GM23338 (cell line): ENCODE measurements at regions not wholly inside any gene's neighbourhood (a gene's known extent, or its start where the extent isn't known, plus 50 kb on each side); places are given as distances from the start of the nearest gene placed in this dataset.

Experiments
- ATAC-seq: fragments of 200-7000 bp; cut with Tn5 transposase; 3 replicates; pipeline ENCODE4 v1.9.1; 2020
- DNase-seq: peaks from one replicate; pipeline ENCODE4 v3.0.0-alpha.2; 2015; ENCODE audit warnings: low spot score
- H2AFZ ChIP-seq: fragments of 200-600 bp; sonication (generic); 2 replicates; pipeline ENCODE4 v1.8.0; 2016; ENCODE audit warnings: antibody characterized with exemption, mild to moderate bottlenecking, moderate library complexity
- H3F3A ChIP-seq: fragments of 200-600 bp; sonication (generic); replicated peaks from 2 replicates; pipeline ENCODE4 v1.8.0; 2017; ENCODE audit warnings: antibody characterized with exemption, mixed run types, low read depth
- H3K27ac ChIP-seq: fragments of 200-600 bp; sonication (generic); 2 replicates; pipeline ENCODE4 v1.6.1; 2016; ENCODE audit warnings: low read depth
- H3K27me3 ChIP-seq: fragments of 200-600 bp; sonication (generic); 2 replicates; pipeline ENCODE4 v1.8.0; 2016; ENCODE audit warnings: mild to moderate bottlenecking, mixed run types, moderate library complexity; ENCODE audit not compliant: insufficient read depth
- H3K36me3 ChIP-seq: fragments of 200-600 bp; sonication (generic); 2 replicates; pipeline ENCODE4 v1.8.0; 2016; ENCODE audit warnings: mild to moderate bottlenecking; ENCODE audit not compliant: insufficient read depth
- H3K4me1 ChIP-seq: fragments of 200-600 bp; sonication (generic); 2 replicates; pipeline ENCODE4 v1.8.0; 2016; ENCODE audit warnings: mild to moderate bottlenecking, moderate library complexity; ENCODE audit not compliant: insufficient read depth
- H3K4me2 ChIP-seq: fragments of 200-600 bp; sonication (generic); 2 replicates; pipeline ENCODE4 v1.7.1; 2017; ENCODE audit warnings: mixed run types
- H3K4me3 ChIP-seq: fragments of 200-600 bp; sonication (generic); 2 replicates; pipeline ENCODE4 v1.6.1; 2016; ENCODE audit warnings: mixed run types
- H3K79me2 ChIP-seq: fragments of 200-600 bp; sonication (generic); replicated peaks from 2 replicates; pipeline ENCODE4 v1.8.0; 2017; ENCODE audit warnings: mild to moderate bottlenecking; ENCODE audit not compliant: insufficient read depth
- H3K9me2 ChIP-seq: fragments of 200-600 bp; sonication (generic); 2 replicates; pipeline ENCODE4 v1.8.0; 2017; ENCODE audit not compliant: insufficient read depth
- H4K20me1 ChIP-seq: fragments of 200-600 bp; sonication (generic); replicated peaks from 2 replicates; pipeline ENCODE4 v1.8.0; 2017; ENCODE audit warnings: mild to moderate bottlenecking; ENCODE audit not compliant: insufficient read depth
- H3K27ac Mint-ChIP-seq: 2 replicates; pipeline ENCODE4 v1.8.0; 2020; ENCODE audit warnings: inconsistent platforms, mild to moderate bottlenecking, moderate library complexity, mixed read lengths
- H3K27me3 Mint-ChIP-seq: 3 replicates; pipeline ENCODE4 v1.8.0; 2022; ENCODE audit warnings: low read depth, mild to moderate bottlenecking, moderate library complexity, mixed read lengths, inconsistent platforms; ENCODE audit not compliant: insufficient read depth, poor library complexity
- H3K36me3 Mint-ChIP-seq: 3 replicates; pipeline ENCODE4 v1.8.0; 2021; ENCODE audit warnings: low read depth, mild to moderate bottlenecking, inconsistent platforms, moderate library complexity, mixed read lengths
- H3K4me1 Mint-ChIP-seq: 3 replicates; pipeline ENCODE4 v1.8.0; 2020; ENCODE audit warnings: mild to moderate bottlenecking, inconsistent platforms, mixed read lengths
- H3K4me3 Mint-ChIP-seq: 3 replicates; pipeline ENCODE4 v1.8.0; 2021; ENCODE audit warnings: moderate library complexity, mild to moderate bottlenecking, inconsistent platforms, mixed read lengths
- H3K9me3 Mint-ChIP-seq: 3 replicates; pipeline ENCODE4 v1.8.0; 2020; ENCODE audit warnings: moderate library complexity, mild to moderate bottlenecking, inconsistent platforms, mixed read lengths
- CREB1 ChIP-seq: fragments of 250-450 bp; sonication (Bioruptor Pico); IDR thresholded peaks from 2 replicates; pipeline ENCODE4 v1.5.0; 2020; ENCODE audit warnings: low read depth, mild to moderate bottlenecking, moderate library complexity
- EZH2 ChIP-seq: fragments of 200-600 bp; sonication (generic); IDR thresholded peaks from one replicate; pipeline ENCODE4 v1.8.0; 2017; ENCODE audit warnings: antibody characterized with exemption, mild to moderate bottlenecking, low read depth; ENCODE audit not compliant: unreplicated experiment
- EZH2phosphoT487 ChIP-seq: fragments of 200-600 bp; sonication (generic); IDR thresholded peaks from one replicate; pipeline ENCODE4 v1.8.1; 2018; ENCODE audit warnings: antibody characterized with exemption; ENCODE audit not compliant: unreplicated experiment
- JUNB ChIP-seq: IDR thresholded peaks from one replicate; pipeline ENCODE4 v1.6.1; 2016; ENCODE audit warnings: antibody characterized with exemption; ENCODE audit not compliant: unreplicated experiment
- NANOG ChIP-seq: IDR thresholded peaks from 2 replicates; pipeline ENCODE4 v1.6.1; 2016; ENCODE audit warnings: antibody characterized with exemption, borderline replicate concordance
- POLR2AphosphoS5 ChIP-seq: IDR thresholded peaks from 2 replicates; pipeline ENCODE4 v1.6.1; 2016; ENCODE audit warnings: antibody characterized with exemption, low read depth
- STAT1 ChIP-seq: IDR thresholded peaks from one replicate; pipeline ENCODE4 v1.6.1; 2016; ENCODE audit warnings: antibody characterized with exemption; ENCODE audit not compliant: unreplicated experiment
- ZNF114 ChIP-seq: fragments of 250-450 bp; sonication (Bioruptor Pico); IDR thresholded peaks from 2 replicates; pipeline ENCODE4 v1.5.0; 2020; ENCODE audit warnings: mild to moderate bottlenecking, moderate library complexity
- ZNF331 ChIP-seq: fragments of 250-450 bp; sonication (Bioruptor Pico); IDR thresholded peaks from 2 replicates; pipeline ENCODE4 v1.5.0; 2020; ENCODE audit warnings: low read depth, mild to moderate bottlenecking, moderate library complexity
- TF ChIP-seq, protein P1 (sequence below): IDR thresholded peaks from 2 replicates; pipeline ENCODE4 v1.6.1; 2016; ENCODE audit warnings: antibody characterized with exemption
- TF ChIP-seq, protein P2 (sequence below): fragments of 250-450 bp; sonication (Bioruptor Pico); IDR thresholded peaks from 2 replicates; pipeline ENCODE4 v1.5.0; 2020; ENCODE audit warnings: mild to moderate bottlenecking, moderate library complexity
- TF ChIP-seq, protein P3 (sequence below), 2 experiments: fragments of 200-600 bp in 1 of 2; sonication (generic) in 1 of 2; conservative IDR thresholded peaks; 2 replicates each; pipeline versions ENCODE4 v1.5.1 to v1.6.1; 2016 to 2017; ENCODE audit warnings: antibody characterized with exemption in 2 of 2, low read depth in 2 of 2, mild to moderate bottlenecking in 2 of 2, moderate library complexity in 1 of 2
- TF ChIP-seq, protein P4 (sequence below): IDR thresholded peaks from one replicate; pipeline ENCODE4 v1.6.1; 2018; ENCODE audit warnings: antibody characterized with exemption; ENCODE audit not compliant: unreplicated experiment

DNA sequence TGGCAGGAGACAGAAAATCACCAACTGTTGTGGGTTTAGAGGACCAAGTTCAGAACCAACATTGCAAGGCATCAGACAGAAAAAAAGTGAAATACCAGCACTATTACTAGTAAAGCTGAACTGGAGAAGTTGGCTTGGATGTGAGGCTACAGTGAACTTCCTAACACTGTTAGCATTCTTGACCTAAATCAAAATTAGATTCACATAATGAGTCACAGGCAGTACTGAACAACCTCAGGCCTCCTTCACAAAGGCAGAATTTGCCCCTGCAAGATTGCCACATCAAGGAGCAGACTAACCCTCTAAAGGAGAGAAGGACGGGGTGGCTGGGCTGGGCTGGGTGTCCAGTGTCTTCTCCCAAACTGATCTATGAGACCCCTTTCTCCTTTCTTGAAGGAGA lies 539.7 kb downstream of the SNAPC1 start:
- Mint-ChIP-seq H3K27me3 (peaks cover 4% of the 10 kb centered on the region), H3K36me3 (peaks cover 3% of the 10 kb centered on the region; the same call in 1 of the 3 replicates), H3K4me1 (no peaks in the 10 kb centered on the region), H3K27ac (no peak overlapping the region), H3K4me3 (no peak overlapping the region), H3K9me3 (peaks cover 3% of the 10 kb centered on the region; the same call in 2 of the 3 replicates)
- no peak overlapping the region for H3K4me3 ChIP-seq
- no peaks in the 10 kb centered on the region for H3K27me3 ChIP-seq
- no peak for TF ChIP-seq ZNF114 (CRISPR knock-in tag)
- TF ChIP-seq ZNF331 (CRISPR knock-in tag), result no peak
- no peak for TF ChIP-seq POLR2AphosphoS5
- no peak for TF ChIP-seq EZH2phosphoT487
- TF ChIP-seq EZH2, result no peak
- TF ChIP-seq CREB1, result no peak
- TF ChIP-seq, protein P1, sequence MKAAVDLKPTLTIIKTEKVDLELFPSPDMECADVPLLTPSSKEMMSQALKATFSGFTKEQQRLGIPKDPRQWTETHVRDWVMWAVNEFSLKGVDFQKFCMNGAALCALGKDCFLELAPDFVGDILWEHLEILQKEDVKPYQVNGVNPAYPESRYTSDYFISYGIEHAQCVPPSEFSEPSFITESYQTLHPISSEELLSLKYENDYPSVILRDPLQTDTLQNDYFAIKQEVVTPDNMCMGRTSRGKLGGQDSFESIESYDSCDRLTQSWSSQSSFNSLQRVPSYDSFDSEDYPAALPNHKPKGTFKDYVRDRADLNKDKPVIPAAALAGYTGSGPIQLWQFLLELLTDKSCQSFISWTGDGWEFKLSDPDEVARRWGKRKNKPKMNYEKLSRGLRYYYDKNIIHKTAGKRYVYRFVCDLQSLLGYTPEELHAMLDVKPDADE, result no peak
- no peak for TF ChIP-seq JUNB
- no peak for TF ChIP-seq NANOG
- TF ChIP-seq, protein P2, sequence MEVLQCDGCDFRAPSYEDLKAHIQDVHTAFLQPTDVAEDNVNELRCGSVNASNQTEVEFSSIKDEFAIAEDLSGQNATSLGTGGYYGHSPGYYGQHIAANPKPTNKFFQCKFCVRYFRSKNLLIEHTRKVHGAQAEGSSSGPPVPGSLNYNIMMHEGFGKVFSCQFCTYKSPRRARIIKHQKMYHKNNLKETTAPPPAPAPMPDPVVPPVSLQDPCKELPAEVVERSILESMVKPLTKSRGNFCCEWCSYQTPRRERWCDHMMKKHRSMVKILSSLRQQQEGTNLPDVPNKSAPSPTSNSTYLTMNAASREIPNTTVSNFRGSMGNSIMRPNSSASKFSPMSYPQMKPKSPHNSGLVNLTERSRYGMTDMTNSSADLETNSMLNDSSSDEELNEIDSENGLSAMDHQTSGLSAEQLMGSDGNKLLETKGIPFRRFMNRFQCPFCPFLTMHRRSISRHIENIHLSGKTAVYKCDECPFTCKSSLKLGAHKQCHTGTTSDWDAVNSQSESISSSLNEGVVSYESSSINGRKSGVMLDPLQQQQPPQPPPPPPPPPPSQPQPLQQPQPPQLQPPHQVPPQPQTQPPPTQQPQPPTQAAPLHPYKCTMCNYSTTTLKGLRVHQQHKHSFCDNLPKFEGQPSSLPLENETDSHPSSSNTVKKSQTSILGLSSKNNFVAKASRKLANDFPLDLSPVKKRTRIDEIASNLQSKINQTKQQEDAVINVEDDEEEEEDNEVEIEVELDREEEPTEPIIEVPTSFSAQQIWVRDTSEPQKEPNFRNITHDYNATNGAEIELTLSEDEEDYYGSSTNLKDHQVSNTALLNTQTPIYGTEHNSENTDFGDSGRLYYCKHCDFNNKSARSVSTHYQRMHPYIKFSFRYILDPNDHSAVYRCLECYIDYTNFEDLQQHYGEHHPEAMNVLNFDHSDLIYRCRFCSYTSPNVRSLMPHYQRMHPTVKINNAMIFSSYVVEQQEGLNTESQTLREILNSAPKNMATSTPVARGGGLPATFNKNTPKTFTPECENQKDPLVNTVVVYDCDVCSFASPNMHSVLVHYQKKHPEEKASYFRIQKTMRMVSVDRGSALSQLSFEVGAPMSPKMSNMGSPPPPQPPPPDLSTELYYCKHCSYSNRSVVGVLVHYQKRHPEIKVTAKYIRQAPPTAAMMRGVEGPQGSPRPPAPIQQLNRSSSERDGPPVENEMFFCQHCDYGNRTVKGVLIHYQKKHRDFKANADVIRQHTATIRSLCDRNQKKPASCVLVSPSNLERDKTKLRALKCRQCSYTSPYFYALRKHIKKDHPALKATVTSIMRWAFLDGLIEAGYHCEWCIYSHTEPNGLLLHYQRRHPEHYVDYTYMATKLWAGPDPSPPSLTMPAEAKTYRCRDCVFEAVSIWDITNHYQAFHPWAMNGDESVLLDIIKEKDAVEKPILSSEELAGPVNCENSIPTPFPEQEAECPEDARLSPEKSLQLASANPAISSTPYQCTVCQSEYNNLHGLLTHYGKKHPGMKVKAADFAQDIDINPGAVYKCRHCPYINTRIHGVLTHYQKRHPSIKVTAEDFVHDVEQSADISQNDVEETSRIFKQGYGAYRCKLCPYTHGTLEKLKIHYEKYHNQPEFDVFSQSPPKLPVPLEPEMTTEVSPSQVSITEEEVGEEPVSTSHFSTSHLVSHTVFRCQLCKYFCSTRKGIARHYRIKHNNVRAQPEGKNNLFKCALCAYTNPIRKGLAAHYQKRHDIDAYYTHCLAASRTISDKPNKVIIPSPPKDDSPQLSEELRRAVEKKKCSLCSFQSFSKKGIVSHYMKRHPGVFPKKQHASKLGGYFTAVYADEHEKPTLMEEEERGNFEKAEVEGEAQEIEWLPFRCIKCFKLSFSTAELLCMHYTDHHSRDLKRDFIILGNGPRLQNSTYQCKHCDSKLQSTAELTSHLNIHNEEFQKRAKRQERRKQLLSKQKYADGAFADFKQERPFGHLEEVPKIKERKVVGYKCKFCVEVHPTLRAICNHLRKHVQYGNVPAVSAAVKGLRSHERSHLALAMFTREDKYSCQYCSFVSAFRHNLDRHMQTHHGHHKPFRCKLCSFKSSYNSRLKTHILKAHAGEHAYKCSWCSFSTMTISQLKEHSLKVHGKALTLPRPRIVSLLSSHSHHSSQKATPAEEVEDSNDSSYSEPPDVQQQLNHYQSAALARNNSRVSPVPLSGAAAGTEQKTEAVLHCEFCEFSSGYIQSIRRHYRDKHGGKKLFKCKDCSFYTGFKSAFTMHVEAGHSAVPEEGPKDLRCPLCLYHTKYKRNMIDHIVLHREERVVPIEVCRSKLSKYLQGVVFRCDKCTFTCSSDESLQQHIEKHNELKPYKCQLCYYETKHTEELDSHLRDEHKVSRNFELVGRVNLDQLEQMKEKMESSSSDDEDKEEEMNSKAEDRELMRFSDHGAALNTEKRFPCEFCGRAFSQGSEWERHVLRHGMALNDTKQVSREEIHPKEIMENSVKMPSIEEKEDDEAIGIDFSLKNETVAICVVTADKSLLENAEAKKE (CRISPR knock-in tag), result no peak
- TF ChIP-seq, protein P3, sequence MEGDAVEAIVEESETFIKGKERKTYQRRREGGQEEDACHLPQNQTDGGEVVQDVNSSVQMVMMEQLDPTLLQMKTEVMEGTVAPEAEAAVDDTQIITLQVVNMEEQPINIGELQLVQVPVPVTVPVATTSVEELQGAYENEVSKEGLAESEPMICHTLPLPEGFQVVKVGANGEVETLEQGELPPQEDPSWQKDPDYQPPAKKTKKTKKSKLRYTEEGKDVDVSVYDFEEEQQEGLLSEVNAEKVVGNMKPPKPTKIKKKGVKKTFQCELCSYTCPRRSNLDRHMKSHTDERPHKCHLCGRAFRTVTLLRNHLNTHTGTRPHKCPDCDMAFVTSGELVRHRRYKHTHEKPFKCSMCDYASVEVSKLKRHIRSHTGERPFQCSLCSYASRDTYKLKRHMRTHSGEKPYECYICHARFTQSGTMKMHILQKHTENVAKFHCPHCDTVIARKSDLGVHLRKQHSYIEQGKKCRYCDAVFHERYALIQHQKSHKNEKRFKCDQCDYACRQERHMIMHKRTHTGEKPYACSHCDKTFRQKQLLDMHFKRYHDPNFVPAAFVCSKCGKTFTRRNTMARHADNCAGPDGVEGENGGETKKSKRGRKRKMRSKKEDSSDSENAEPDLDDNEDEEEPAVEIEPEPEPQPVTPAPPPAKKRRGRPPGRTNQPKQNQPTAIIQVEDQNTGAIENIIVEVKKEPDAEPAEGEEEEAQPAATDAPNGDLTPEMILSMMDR (conservative IDR thresholded peaks at IDR 0.05; ENCODE audit: low read depth in 2 of 2), result no peak
- TF ChIP-seq STAT1, result no peak
- TF ChIP-seq, protein P4, sequence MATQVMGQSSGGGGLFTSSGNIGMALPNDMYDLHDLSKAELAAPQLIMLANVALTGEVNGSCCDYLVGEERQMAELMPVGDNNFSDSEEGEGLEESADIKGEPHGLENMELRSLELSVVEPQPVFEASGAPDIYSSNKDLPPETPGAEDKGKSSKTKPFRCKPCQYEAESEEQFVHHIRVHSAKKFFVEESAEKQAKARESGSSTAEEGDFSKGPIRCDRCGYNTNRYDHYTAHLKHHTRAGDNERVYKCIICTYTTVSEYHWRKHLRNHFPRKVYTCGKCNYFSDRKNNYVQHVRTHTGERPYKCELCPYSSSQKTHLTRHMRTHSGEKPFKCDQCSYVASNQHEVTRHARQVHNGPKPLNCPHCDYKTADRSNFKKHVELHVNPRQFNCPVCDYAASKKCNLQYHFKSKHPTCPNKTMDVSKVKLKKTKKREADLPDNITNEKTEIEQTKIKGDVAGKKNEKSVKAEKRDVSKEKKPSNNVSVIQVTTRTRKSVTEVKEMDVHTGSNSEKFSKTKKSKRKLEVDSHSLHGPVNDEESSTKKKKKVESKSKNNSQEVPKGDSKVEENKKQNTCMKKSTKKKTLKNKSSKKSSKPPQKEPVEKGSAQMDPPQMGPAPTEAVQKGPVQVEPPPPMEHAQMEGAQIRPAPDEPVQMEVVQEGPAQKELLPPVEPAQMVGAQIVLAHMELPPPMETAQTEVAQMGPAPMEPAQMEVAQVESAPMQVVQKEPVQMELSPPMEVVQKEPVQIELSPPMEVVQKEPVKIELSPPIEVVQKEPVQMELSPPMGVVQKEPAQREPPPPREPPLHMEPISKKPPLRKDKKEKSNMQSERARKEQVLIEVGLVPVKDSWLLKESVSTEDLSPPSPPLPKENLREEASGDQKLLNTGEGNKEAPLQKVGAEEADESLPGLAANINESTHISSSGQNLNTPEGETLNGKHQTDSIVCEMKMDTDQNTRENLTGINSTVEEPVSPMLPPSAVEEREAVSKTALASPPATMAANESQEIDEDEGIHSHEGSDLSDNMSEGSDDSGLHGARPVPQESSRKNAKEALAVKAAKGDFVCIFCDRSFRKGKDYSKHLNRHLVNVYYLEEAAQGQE, result no peak
- no peaks in the 10 kb centered on the region for H4K20me1 ChIP-seq
- DNase-seq (no peak), ATAC-seq (no peak)
- H3F3A ChIP-seq, result no peaks in the 10 kb centered on the region
- H3K79me2 ChIP-seq, result no peaks in the 10 kb centered on the region
- no peak overlapping the region for H3K4me2 ChIP-seq
- H3K27ac ChIP-seq, result no peak overlapping the region
- no peaks in the 10 kb centered on the region for H3K36me3 ChIP-seq
- peaks cover 5% of the 10 kb centered on the region; the same call in 1 of the 2 replicates for H3K9me2 ChIP-seq
- no peaks in the 10 kb centered on the region for H3K4me1 ChIP-seq
- H2AFZ ChIP-seq, result no peak overlapping the region; the same call in 1 of the 2 replicates
